HG02885 (cell line): ENCODE measurements at regions not wholly inside any gene's neighbourhood (a gene's known extent, or its start where the extent isn't known, plus 50 kb on each side); places are given as distances from the start of the nearest gene placed in this dataset.
"Not testable (repeated sequence)": the region's sequence is repeated elsewhere in the genome, so short reads cannot be mapped to it uniquely, and the experiment has no call there.

Source experiments
- ATAC-seq: cut with Tn5 transposase; IDR thresholded peaks from one replicate; pipeline ENCODE4 v1.9.1; 2021; ENCODE audit warnings: mild to moderate bottlenecking; ENCODE audit not compliant: unreplicated experiment, poor library complexity

GRCh38 chrX:39702636-39703035, 395.1 kb downstream of the BCOR start:
- ATAC-seq = not testable (repeated sequence)

GRCh38 chrX:39703307-39703706, 394.5 kb downstream of the BCOR start:
- no peak for ATAC-seq

GRCh38 chrX:39704590-39704989, 393.2 kb downstream of the BCOR start:
- ATAC-seq = no peak

- no peak for ATAC-seq
Observed at GRCh38 chrX:39705290-39705689, 392.5 kb downstream of the BCOR start.

- ATAC-seq = no peak
Observed at GRCh38 chrX:39709364-39709763, 388.4 kb downstream of the BCOR start.

GRCh38 chrX:39709812-39710211, 387.9 kb downstream of the BCOR start:
- no peak for ATAC-seq

GRCh38 chrX:39710776-39711175, 387.0 kb downstream of the BCOR start:
- ATAC-seq = no peak

GRCh38 chrX:39714471-39714870, 383.3 kb downstream of the BCOR start:
- no peak for ATAC-seq

GRCh38 chrX:39716401-39716800, 381.4 kb downstream of the BCOR start:
- ATAC-seq = no peak

- no peak for ATAC-seq
Observed at GRCh38 chrX:39716802-39717540, 380.8 kb downstream of the BCOR start.

- ATAC-seq = no peak
Observed at GRCh38 chrX:39718981-39719380, 378.8 kb downstream of the BCOR start.

- ATAC-seq = no peak
Observed at GRCh38 chrX:39720945-39721344, 376.8 kb downstream of the BCOR start.

- ATAC-seq = no peak
Observed at GRCh38 chrX:39721566-39722279, 376.0 kb downstream of the BCOR start.

GRCh38 chrX:39724544-39724943, 373.2 kb downstream of the BCOR start:
- no peak for ATAC-seq

- no peak for ATAC-seq
Observed at GRCh38 chrX:39725114-39725513, 372.6 kb downstream of the BCOR start.

GRCh38 chrX:39725928-39726619, 371.7 kb downstream of the BCOR start:
- no peak for ATAC-seq

- ATAC-seq = no peak
Observed at GRCh38 chrX:39726771-39727170, 371.0 kb downstream of the BCOR start.

GRCh38 chrX:39728025-39728424, 369.7 kb downstream of the BCOR start:
- no peak for ATAC-seq

GRCh38 chrX:39728852-39729598, 368.7 kb downstream of the BCOR start:
- ATAC-seq = no peak

- no peak for ATAC-seq
Observed at GRCh38 chrX:39729981-39730661, 367.6 kb downstream of the BCOR start.
